GM21723 (cell line): ENCODE measurements at regions not wholly inside any gene's neighbourhood (a gene's known extent, or its start where the extent isn't known, plus 50 kb on each side); places are given as distances from the start of the nearest gene placed in this dataset.

Source experiments
- ATAC-seq: cut with Tn5 transposase; IDR thresholded peaks from one replicate; pipeline ENCODE4 v1.9.1; 2021; ENCODE audit warnings: mild to moderate bottlenecking, moderate library complexity; ENCODE audit not compliant: unreplicated experiment

GRCh38 chr4:1499465-1499864, 93.2 kb upstream of the NKX1-1 start:
- ATAC-seq, result no peak

GRCh38 chr4:1497189-1497801, 91.1 kb upstream of the NKX1-1 start:
- no peak for ATAC-seq

- ATAC-seq, result no peak
Observed at GRCh38 chr4:1496116-1496642, 89.9 kb upstream of the NKX1-1 start.

GRCh38 chr4:1495416-1496115, 89.3 kb upstream of the NKX1-1 start:
- no peak for ATAC-seq

GRCh38 chr4:1494416-1495315, 88.4 kb upstream of the NKX1-1 start:
- no peak for ATAC-seq

GRCh38 chr4:1493540-1494287, 87.5 kb upstream of the NKX1-1 start:
- ATAC-seq, result no peak

GRCh38 chr4:1492651-1493539, 86.7 kb upstream of the NKX1-1 start:
- no peak for ATAC-seq

- no peak for ATAC-seq
Observed at GRCh38 chr4:1492142-1492457, 85.9 kb upstream of the NKX1-1 start.

- no peak for ATAC-seq
Observed at GRCh38 chr4:1491328-1492141, 85.3 kb upstream of the NKX1-1 start.

- ATAC-seq, result no peak
Observed at GRCh38 chr4:1490654-1491327, 84.5 kb upstream of the NKX1-1 start.

- ATAC-seq, result no peak
Observed at GRCh38 chr4:1490011-1490653, 83.9 kb upstream of the NKX1-1 start.

GRCh38 chr4:1489639-1489995, 83.4 kb upstream of the NKX1-1 start:
- ATAC-seq, result no peak

GRCh38 chr4:1488831-1489638, 82.8 kb upstream of the NKX1-1 start:
- no peak for ATAC-seq

- ATAC-seq, result no peak
Observed at GRCh38 chr4:1488357-1488756, 82.1 kb upstream of the NKX1-1 start.

- no peak for ATAC-seq
Observed at GRCh38 chr4:1487761-1488160, 81.5 kb upstream of the NKX1-1 start.

GRCh38 chr4:1487106-1487505, 80.9 kb upstream of the NKX1-1 start:
- ATAC-seq, result no peak

GRCh38 chr4:1485280-1485679, 79.0 kb upstream of the NKX1-1 start:
- ATAC-seq, result no peak
